ENCODE measurements at regions not wholly inside any gene's neighbourhood (a gene's known extent, or its start where the extent isn't known, plus 50 kb on each side); places are given as distances from the start of the nearest gene placed in this dataset.

- H3K9me2 ChIP-seq (replicated peaks; ENCODE audit: control insufficient read depth, low read length): no peaks in the 10 kb centered on the region
- H4K20me1 ChIP-seq (ENCODE audit: control insufficient read depth, insufficient read depth, low read depth, low read length): no peaks in the 10 kb centered on the region
- H3K27me3 ChIP-seq (ENCODE audit: control insufficient read depth, low read length): no peaks in the 10 kb centered on the region
- no peaks in the 10 kb centered on the region for H3K79me2 ChIP-seq (ENCODE audit: control insufficient read depth, low read length)
- H3K4me2 ChIP-seq (ENCODE audit: low read length): no peak overlapping the region
- H3K36me3 ChIP-seq (ENCODE audit: control insufficient read depth, low read length): no peaks in the 10 kb centered on the region
- no peaks in the 10 kb centered on the region for H3K4me1 ChIP-seq (ENCODE audit: control insufficient read depth, low read length)
- TF ChIP-seq CTCF (IDR thresholded peaks at IDR 0.05; ENCODE audit: low read depth, low read length, poor library complexity, severe bottlenecking): no peak
- H3K27ac ChIP-seq (ENCODE audit: low read depth, low read length): no peak overlapping the region
- H3K9me3 ChIP-seq (ENCODE audit: control insufficient read depth, insufficient read depth, low read length): no peaks in the 10 kb centered on the region
- no peaks in the 10 kb centered on the region for H3F3A ChIP-seq (ENCODE audit: control insufficient read depth, insufficient read depth)
- no peak overlapping the region for H3K4me3 ChIP-seq (ENCODE audit: low read length)
These were observed 649.4 kb downstream of the TDRD15 start for GRCh38 chr2:21773168-21773567.

GRCh38 chr2:21774691-21775368, 651.1 kb downstream of the TDRD15 start:
- Histone ChIP-seq H3K9me3 (ENCODE audit: control insufficient read depth, insufficient read depth, low read length) (no peaks in the 10 kb centered on the region), H3K4me2 (ENCODE audit: low read length) (no peak overlapping the region), H4K20me1 (ENCODE audit: control insufficient read depth, insufficient read depth, low read depth, low read length) (no peaks in the 10 kb centered on the region), H3K27ac (ENCODE audit: low read depth, low read length) (no peak overlapping the region), H3K9me2 (replicated peaks; ENCODE audit: control insufficient read depth, low read length) (no peaks in the 10 kb centered on the region), H3K36me3 (ENCODE audit: control insufficient read depth, low read length) (no peaks in the 10 kb centered on the region), H3F3A (ENCODE audit: control insufficient read depth, insufficient read depth) (no peaks in the 10 kb centered on the region), H3K79me2 (ENCODE audit: control insufficient read depth, low read length) (no peaks in the 10 kb centered on the region), H3K4me3 (ENCODE audit: low read length) (no peak overlapping the region), H3K4me1 (ENCODE audit: control insufficient read depth, low read length) (no peaks in the 10 kb centered on the region), H3K27me3 (ENCODE audit: control insufficient read depth, low read length) (no peaks in the 10 kb centered on the region)
- TF ChIP-seq EZH2phosphoT487 (IDR thresholded peaks at IDR 0.05; ENCODE audit: borderline replicate concordance, low read length) (no peak), CTCF (IDR thresholded peaks at IDR 0.05; ENCODE audit: low read depth, low read length, poor library complexity, severe bottlenecking) (no peak)

GRCh38 chr2:21779786-21780185, 656.0 kb downstream of the TDRD15 start:
- TF ChIP-seq CTCF (IDR thresholded peaks at IDR 0.05; ENCODE audit: low read depth, low read length, poor library complexity, severe bottlenecking) (no peak), EZH2phosphoT487 (IDR thresholded peaks at IDR 0.05; ENCODE audit: borderline replicate concordance, low read length) (no peak)
- Histone ChIP-seq H3K27me3 (ENCODE audit: control insufficient read depth, low read length) (no peaks in the 10 kb centered on the region), H3K4me1 (ENCODE audit: control insufficient read depth, low read length) (no peaks in the 10 kb centered on the region), H3K79me2 (ENCODE audit: control insufficient read depth, low read length) (no peaks in the 10 kb centered on the region), H3K4me3 (ENCODE audit: low read length) (no peak overlapping the region), H3K4me2 (ENCODE audit: low read length) (no peak overlapping the region), H3K9me2 (replicated peaks; ENCODE audit: control insufficient read depth, low read length) (no peaks in the 10 kb centered on the region), H3K36me3 (ENCODE audit: control insufficient read depth, low read length) (no peaks in the 10 kb centered on the region), H3K27ac (ENCODE audit: low read depth, low read length) (no peak overlapping the region), H4K20me1 (ENCODE audit: control insufficient read depth, insufficient read depth, low read depth, low read length) (no peaks in the 10 kb centered on the region), H3F3A (ENCODE audit: control insufficient read depth, insufficient read depth) (no peaks in the 10 kb centered on the region), H3K9me3 (ENCODE audit: control insufficient read depth, insufficient read depth, low read length) (no peaks in the 10 kb centered on the region)
